Endothelial cell of umbilical vein (primary cell): ENCODE measurements at regions not wholly inside any gene's neighbourhood (a gene's known extent, or its start where the extent isn't known, plus 50 kb on each side); places are given as distances from the start of the nearest gene placed in this dataset.

Experiments used
- BruUV-seq: library from RNA; stranded (reverse); fragments of 400-500 nt; replicated peaks from 2 replicates; lab custom pipeline; 2021; lab: Mats Ljungman, UMichigan
- CTCF ChIA-PET: fragments of 300-600, 350-600 bp; sonication (Branson Sonifier 250); formaldehyde crosslinking; loops from one replicate; lab custom pipeline; 2021; ENCODE audit warnings: antibody characterized with exemption, inconsistent platforms; lab: Charles Lee
- POLR2A ChIA-PET: fragments of 300-600, 350-600 bp; sonication (Branson Sonifier 250); formaldehyde crosslinking; loops from one replicate; lab custom pipeline; 2021; ENCODE audit warnings: antibody characterized with exemption, inconsistent platforms; lab: Charles Lee
- DNase-seq: peaks from one replicate; pipeline ENCODE4 v3.0.0-alpha.2; 2011; ENCODE audit warnings: low read depth, low spot score
- FAIRE-seq: peaks from 2 replicates; lab custom pipeline; 2011; peaks lifted over from hg19 to GRCh38; lab: Jason Lieb, UNC
- H2AFZ ChIP-seq: 2 replicates; pipeline ENCODE4 v1.6.0; 2012; ENCODE audit warnings: low read depth, low read length, control low read depth, inconsistent platforms
- H3K27ac ChIP-seq: 2 replicates; pipeline ENCODE4 v1.5.1; 2011; ENCODE audit warnings: low read depth, mild to moderate bottlenecking, control low read depth, low read length, moderate library complexity; ENCODE audit not compliant: insufficient read depth
- H3K27me3 ChIP-seq, 2 experiments: 2 replicates each; pipeline versions ENCODE4 v1.6.0 to v1.6.1; 2011; ENCODE audit warnings: low read length in 2 of 2, mixed read lengths in 1 of 2; ENCODE audit not compliant: control insufficient read depth in 2 of 2, insufficient read depth in 2 of 2
- H3K36me3 ChIP-seq, 2 experiments: 2 replicates in 1 of 2; 3 replicates in 1 of 2; pipeline ENCODE4 v1.5.1; 2011; ENCODE audit warnings: low read length in 2 of 2, mild to moderate bottlenecking in 1 of 2, moderate library complexity in 1 of 2; ENCODE audit not compliant: control insufficient read depth in 2 of 2, insufficient read depth in 2 of 2; ENCODE audit errors: extremely low read depth in 1 of 2
- H3K4me1 ChIP-seq: 3 replicates; pipeline ENCODE4 v1.5.1; 2011; ENCODE audit warnings: mild to moderate bottlenecking, low read length; ENCODE audit not compliant: control insufficient read depth, insufficient read depth; ENCODE audit errors: extremely low read depth
- H3K4me2 ChIP-seq: 2 replicates; pipeline ENCODE4 v1.6.1; 2011; ENCODE audit warnings: low read length, control low read depth, mixed read lengths; ENCODE audit not compliant: insufficient read depth
- H3K4me3 ChIP-seq, 3 experiments: fragments of 200-600 bp in 1 of 3; sonication (generic), shearing (Covaris generic) in 1 of 3; replicated peaks in 1 of 3; 2 replicates each; pipeline ENCODE4 v1.5.1; 2011 to 2016; ENCODE audit warnings: control low read depth in 3 of 3, low read length in 3 of 3, mild to moderate bottlenecking in 2 of 3, inconsistent platforms in 1 of 3, low read depth in 1 of 3, moderate library complexity in 1 of 3; ENCODE audit not compliant: insufficient read depth in 1 of 3
- H3K79me2 ChIP-seq: 2 replicates; pipeline ENCODE4 v1.6.0; 2012; ENCODE audit warnings: low read length, inconsistent platforms; ENCODE audit not compliant: control insufficient read depth, insufficient read depth
- H3K9ac ChIP-seq: replicated peaks from 2 replicates; pipeline ENCODE3; 2011; ENCODE audit warnings: low read length, control low read depth; ENCODE audit not compliant: insufficient read depth; ENCODE audit errors: extremely low read depth
- H3K9me1 ChIP-seq: replicated peaks from 3 replicates; pipeline ENCODE4 v1.6.0; 2011; ENCODE audit warnings: mild to moderate bottlenecking, low read length; ENCODE audit not compliant: control insufficient read depth, insufficient read depth; ENCODE audit errors: extremely low read depth
- H3K9me3 ChIP-seq: replicated peaks from 2 replicates; pipeline ENCODE4 v1.5.1; 2012; ENCODE audit warnings: low read length, inconsistent platforms; ENCODE audit not compliant: control insufficient read depth, insufficient read depth
- H4K20me1 ChIP-seq: replicated peaks from 2 replicates; pipeline ENCODE3; 2011; ENCODE audit warnings: mild to moderate bottlenecking, low read length; ENCODE audit not compliant: control insufficient read depth, insufficient read depth; ENCODE audit errors: extremely low read depth
- EZH2 ChIP-seq: IDR thresholded peaks from 2 replicates; pipeline ENCODE4 v1.6.1; 2012; ENCODE audit warnings: borderline replicate concordance, low read depth, mild to moderate bottlenecking, moderate library complexity, low read length, inconsistent platforms; ENCODE audit not compliant: severe bottlenecking
- FOS ChIP-seq: IDR thresholded peaks from 2 replicates; pipeline ENCODE4 v1.6.1; 2011; ENCODE audit warnings: mild to moderate bottlenecking, low read length, moderate library complexity, borderline replicate concordance; ENCODE audit not compliant: insufficient read depth
- GATA2 ChIP-seq: IDR thresholded peaks from 2 replicates; pipeline ENCODE4 v1.7.0; 2011; ENCODE audit warnings: low read depth, mild to moderate bottlenecking, moderate library complexity, mixed read lengths, low read length; ENCODE audit not compliant: insufficient read length, insufficient read depth
- JUN ChIP-seq: IDR thresholded peaks from 2 replicates; pipeline ENCODE4 v1.6.1; 2011; ENCODE audit warnings: borderline replicate concordance, low read depth; ENCODE audit not compliant: insufficient read length, insufficient read depth
- MYC ChIP-seq: IDR thresholded peaks from one replicate; pipeline ENCODE4 v1.6.1; 2011; ENCODE audit warnings: mild to moderate bottlenecking, low read depth, low read length
- POLR2A ChIP-seq: IDR thresholded peaks from 2 replicates; pipeline ENCODE4 v1.6.1; 2012; ENCODE audit warnings: low read depth, mild to moderate bottlenecking, control low read depth, low read length
- POLR2AphosphoS5 ChIP-seq: IDR thresholded peaks from 2 replicates; pipeline ENCODE4 v1.6.1; 2012; ENCODE audit warnings: low read depth, mild to moderate bottlenecking, control low read depth, low read length, moderate library complexity; ENCODE audit not compliant: insufficient read depth
- dilution Hi-C: fragments of 300-500 bp; cut with MboI; formaldehyde crosslinking; loops from one replicate; pipeline ENCODE4 v1.15.0; 2019; ENCODE audit warnings: low sequenced_read_pairs; ENCODE audit not compliant: extremely low pct_ligation_motif_present
- intact Hi-C: fragments of 100-400 bp; cut with micrococcal nuclease; formaldehyde crosslinking; loops from one replicate; pipeline ENCODE4 v1.10.0; 2022
- TF ChIP-seq, protein P1 (sequence below), 2 donors: IDR thresholded peaks; 1 replicate in 1 of 2; 2 replicates in 1 of 2; pipeline ENCODE4 v1.5.1; 2011; ENCODE audit warnings: low read length in 2 of 2, mild to moderate bottlenecking in 2 of 2, moderate library complexity in 2 of 2, control low read depth in 1 of 2, inconsistent platforms in 1 of 2, low read depth in 1 of 2; ENCODE audit not compliant: insufficient read depth in 1 of 2; ENCODE audit errors: extremely low read depth in 1 of 2
- TF ChIP-seq, protein P2 (sequence below): IDR thresholded peaks from 2 replicates; pipeline ENCODE4 v1.6.1; 2011; ENCODE audit not compliant: insufficient read depth, insufficient read length

- TF ChIP-seq POLR2A = no peak
- no peak for TF ChIP-seq POLR2AphosphoS5
- H3K4me1 ChIP-seq = peaks cover 4% of the 10 kb centered on the region
- FAIRE-seq (peak; percentile 15), DNase-seq (no peak)
- no peak overlapping the region for H3K9ac ChIP-seq
- no TSS peak for BruUV-seq
- no peak overlapping the region for H3K4me3 ChIP-seq
- intact Hi-C loops (no loop called here), dilution Hi-C loops (no loop called here)
- CTCF ChIA-PET = interaction anchor here (1.0 to 6.3 kb wide), 3 partner anchors 10 to 1224 kb away, joined by 3 to 60 read pairs (median 3); no protein-coding TSS in a partner anchor
- no peaks in the 10 kb centered on the region for H3K36me3 ChIP-seq
- no peaks in the 10 kb centered on the region for H4K20me1 ChIP-seq
- POLR2A ChIA-PET = no interaction called here
- no peak overlapping the region for H3K4me2 ChIP-seq
- no peaks in the 10 kb centered on the region for H3K9me3 ChIP-seq
- no peak overlapping the region for H3K27ac ChIP-seq
- H2AFZ ChIP-seq = no peak overlapping the region
- H3K79me2 ChIP-seq = no peaks in the 10 kb centered on the region
- H3K9me1 ChIP-seq = no peaks in the 10 kb centered on the region
- H3K27me3 ChIP-seq = no peaks in the 10 kb centered on the region
Observed at GRCh38 chr12:92605621-92606170, 97.1 kb upstream of the PLEKHG7 start.

DNA sequence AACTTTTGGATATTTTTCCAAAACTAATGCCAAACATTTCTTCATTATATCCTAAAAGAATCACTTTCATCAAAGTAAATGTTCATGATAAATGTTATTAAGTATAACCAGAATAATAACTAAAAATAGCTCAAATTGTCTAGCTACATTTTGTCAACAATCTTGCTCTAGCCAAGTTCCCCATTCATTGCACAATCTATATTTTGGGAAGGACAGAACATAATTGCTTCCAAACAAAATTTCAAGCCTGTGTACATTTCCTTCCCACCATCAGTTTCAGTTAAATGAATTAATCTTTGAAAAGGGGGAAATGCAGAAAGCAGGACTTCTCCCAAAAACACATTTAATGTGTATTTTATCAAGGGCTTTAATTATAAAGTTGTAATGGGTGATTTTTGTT is 98.0 kb upstream of the PLEKHG7 start:
- H3K4me2 ChIP-seq = no peak overlapping the region
- no TSS peak for BruUV-seq
- no peak for DNase-seq
- no peak for FAIRE-seq
- H4K20me1 ChIP-seq = no peaks in the 10 kb centered on the region
- POLR2A ChIA-PET = no interaction called here
- H3K27ac ChIP-seq = no peak overlapping the region
- H3K27me3 ChIP-seq = no peaks in the 10 kb centered on the region
- dilution Hi-C loops = no loop called here
- CTCF ChIA-PET = interaction anchor here (1.0 to 6.3 kb wide), 3 partner anchors 11 to 1223 kb away, joined by 3 to 60 read pairs (median 3); no protein-coding TSS in a partner anchor
- no peak overlapping the region for H3K4me3 ChIP-seq
- H3K4me1 ChIP-seq = peaks cover 4% of the 10 kb centered on the region
- H3K9ac ChIP-seq = no peak overlapping the region
- H3K36me3 ChIP-seq = no peaks in the 10 kb centered on the region
- H3K9me3 ChIP-seq = no peaks in the 10 kb centered on the region
- TF ChIP-seq JUN (no peak), FOS (no peak), POLR2A (no peak), EZH2 (no peak), GATA2 (no peak), MYC (no peak), POLR2AphosphoS5 (no peak)
- TF ChIP-seq, protein P1, sequence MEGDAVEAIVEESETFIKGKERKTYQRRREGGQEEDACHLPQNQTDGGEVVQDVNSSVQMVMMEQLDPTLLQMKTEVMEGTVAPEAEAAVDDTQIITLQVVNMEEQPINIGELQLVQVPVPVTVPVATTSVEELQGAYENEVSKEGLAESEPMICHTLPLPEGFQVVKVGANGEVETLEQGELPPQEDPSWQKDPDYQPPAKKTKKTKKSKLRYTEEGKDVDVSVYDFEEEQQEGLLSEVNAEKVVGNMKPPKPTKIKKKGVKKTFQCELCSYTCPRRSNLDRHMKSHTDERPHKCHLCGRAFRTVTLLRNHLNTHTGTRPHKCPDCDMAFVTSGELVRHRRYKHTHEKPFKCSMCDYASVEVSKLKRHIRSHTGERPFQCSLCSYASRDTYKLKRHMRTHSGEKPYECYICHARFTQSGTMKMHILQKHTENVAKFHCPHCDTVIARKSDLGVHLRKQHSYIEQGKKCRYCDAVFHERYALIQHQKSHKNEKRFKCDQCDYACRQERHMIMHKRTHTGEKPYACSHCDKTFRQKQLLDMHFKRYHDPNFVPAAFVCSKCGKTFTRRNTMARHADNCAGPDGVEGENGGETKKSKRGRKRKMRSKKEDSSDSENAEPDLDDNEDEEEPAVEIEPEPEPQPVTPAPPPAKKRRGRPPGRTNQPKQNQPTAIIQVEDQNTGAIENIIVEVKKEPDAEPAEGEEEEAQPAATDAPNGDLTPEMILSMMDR (IDR thresholded peaks at IDR 0.05; ENCODE audit: extremely low read depth in 1 of 2, insufficient read depth in 1 of 2, low read depth in 1 of 2, low read length in 2 of 2) = no peak
- TF ChIP-seq, protein P2, sequence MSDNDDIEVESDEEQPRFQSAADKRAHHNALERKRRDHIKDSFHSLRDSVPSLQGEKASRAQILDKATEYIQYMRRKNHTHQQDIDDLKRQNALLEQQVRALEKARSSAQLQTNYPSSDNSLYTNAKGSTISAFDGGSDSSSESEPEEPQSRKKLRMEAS = no peak
- H3K9me1 ChIP-seq = no peaks in the 10 kb centered on the region
- no peak overlapping the region for H2AFZ ChIP-seq
- no peaks in the 10 kb centered on the region for H3K79me2 ChIP-seq
- intact Hi-C loops = no loop called here
